Lower leg skin (tissue), 3 donors: ENCODE measurements at regions not wholly inside any gene's neighbourhood (a gene's known extent, or its start where the extent isn't known, plus 50 kb on each side); places are given as distances from the start of the nearest gene placed in this dataset.

ENCODE experiments used
- CTCF ChIP-seq, 3 donors: fragments of 450-650 bp; IDR thresholded peaks; one replicate each; pipeline ENCODE4 v1.5.1; 2016; ENCODE audit warnings: antibody characterized with exemption in 3 of 3, mild to moderate bottlenecking in 3 of 3, moderate library complexity in 2 of 3
- POLR2A ChIP-seq, 2 donors: fragments of 450-650 bp; IDR thresholded peaks; one replicate each; pipeline ENCODE4 v1.6.1; 2016 to 2017; ENCODE audit warnings: antibody characterized with exemption in 2 of 2, mild to moderate bottlenecking in 1 of 2, moderate library complexity in 1 of 2

DNA sequence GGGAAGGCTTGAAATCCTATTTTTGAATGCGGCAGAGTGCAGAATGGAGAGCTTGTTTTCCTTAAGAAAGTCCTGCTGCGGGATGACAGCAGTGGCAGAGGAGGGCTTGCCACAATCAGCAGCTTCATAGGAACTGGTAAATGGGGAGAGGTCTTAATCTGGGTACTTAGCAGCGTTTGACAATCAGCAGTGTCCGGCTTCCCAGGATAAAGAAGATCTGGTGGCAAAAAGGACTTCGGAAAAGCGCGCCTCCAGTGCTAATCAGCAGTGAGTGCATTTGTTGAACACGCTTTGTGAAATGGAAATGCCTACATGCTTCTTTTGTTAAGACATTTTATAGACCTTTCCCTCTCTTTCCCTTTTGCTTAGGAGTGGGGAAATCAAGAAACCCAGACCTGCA, 735.7 kb downstream of the QKI start:
- TF ChIP-seq CTCF (IDR thresholded peaks at IDR 0.05) (no peak), POLR2A (IDR thresholded peaks at IDR 0.05) (no peak)
